Liver (tissue), 3 donors: ENCODE measurements at regions not wholly inside any gene's neighbourhood (a gene's known extent, or its start where the extent isn't known, plus 50 kb on each side); places are given as distances from the start of the nearest gene placed in this dataset.

Source experiments
- EGR1 ChIP-seq, 2 donors: IDR thresholded peaks; 2 replicates each; pipeline ENCODE4 v1.6.1; 2016 to 2018; ENCODE audit warnings: antibody characterized with exemption in 2 of 2, low read depth in 2 of 2
- FOXA1 ChIP-seq: IDR thresholded peaks from 2 replicates; pipeline ENCODE4 v1.6.1; 2016; ENCODE audit warnings: antibody characterized with exemption
- GABPA ChIP-seq, 2 donors: IDR thresholded peaks in 1 of 2; conservative IDR thresholded peaks in 1 of 2; 2 replicates each; pipeline ENCODE4 v1.6.1; 2016; ENCODE audit warnings: antibody characterized with exemption in 2 of 2, mild to moderate bottlenecking in 1 of 2, moderate library complexity in 1 of 2
- HNF4G ChIP-seq: IDR thresholded peaks from 2 replicates; pipeline ENCODE4 v1.6.1; 2016; ENCODE audit warnings: antibody characterized with exemption
- JUND ChIP-seq, 2 donors: IDR thresholded peaks; 2 replicates each; pipeline ENCODE4 v1.6.1; 2016; ENCODE audit warnings: antibody characterized with exemption in 2 of 2
- RAD21 ChIP-seq, 2 donors: IDR thresholded peaks; 2 replicates each; pipeline ENCODE4 v1.6.1; 2016; ENCODE audit warnings: antibody characterized with exemption in 2 of 2, mild to moderate bottlenecking in 2 of 2
- RXRA ChIP-seq, 2 donors: IDR thresholded peaks; 2 replicates each; pipeline ENCODE4 v1.6.1; 2017 to 2018; ENCODE audit warnings: antibody characterized with exemption in 2 of 2, mild to moderate bottlenecking in 1 of 2
- SP1 ChIP-seq: IDR thresholded peaks from 2 replicates; pipeline ENCODE4 v1.6.1; 2018; ENCODE audit warnings: antibody characterized with exemption, mild to moderate bottlenecking
- TAF1 ChIP-seq: conservative IDR thresholded peaks from 2 replicates; pipeline ENCODE4 v1.6.1; 2016; ENCODE audit warnings: antibody characterized with exemption, mild to moderate bottlenecking
- YY1 ChIP-seq: IDR thresholded peaks from 2 replicates; pipeline ENCODE4 v1.6.1; 2016; ENCODE audit warnings: antibody characterized with exemption, mild to moderate bottlenecking
- TF ChIP-seq, protein P1 (sequence below): IDR thresholded peaks from 2 replicates; pipeline ENCODE4 v1.6.1; 2016; ENCODE audit warnings: antibody characterized with exemption
- TF ChIP-seq, protein P2 (sequence below): fragments of 150-350 bp; IDR thresholded peaks from 2 replicates; pipeline ENCODE4 v1.5.1; 2017; ENCODE audit warnings: improper control_type of control experiment, low read depth, low read length; ENCODE audit not compliant: missing input control
- TF ChIP-seq, protein P3 (sequence below): IDR thresholded peaks from 2 replicates; pipeline ENCODE4 v1.6.1; 2016; ENCODE audit warnings: antibody characterized with exemption
- TF ChIP-seq, protein P4 (sequence below): IDR thresholded peaks from 2 replicates; pipeline ENCODE4 v1.6.1; 2016; ENCODE audit warnings: antibody characterized with exemption, mild to moderate bottlenecking
- donor health status: healthy.
- donor health status: healthy.

DNA sequence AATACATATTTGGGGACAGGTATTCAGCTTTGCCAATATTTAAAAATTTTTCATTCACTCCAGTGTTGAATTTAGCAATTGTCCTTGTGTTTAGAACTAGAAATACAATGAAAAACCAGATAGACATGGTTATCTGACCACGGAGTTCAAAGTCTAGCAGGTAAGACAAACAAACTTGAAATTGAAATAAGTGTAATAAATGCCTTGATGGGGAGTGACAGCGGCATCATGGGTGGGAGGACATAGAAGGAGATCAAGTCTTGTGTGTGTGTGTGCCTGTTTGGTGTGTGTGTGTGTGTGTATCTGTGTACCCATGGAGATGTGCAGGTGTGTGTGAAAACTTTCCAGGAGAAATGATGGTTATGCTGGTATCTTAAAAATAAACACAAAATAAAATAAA is 750.0 kb upstream of the CITED2 start:
- TF ChIP-seq JUND (IDR thresholded peaks at IDR 0.05) (no peak), EGR1 (IDR thresholded peaks at IDR 0.05; ENCODE audit: low read depth in 2 of 2) (no peak), RAD21 (IDR thresholded peaks at IDR 0.05) (no peak), GABPA (IDR thresholded peaks at IDR 0.05 in 1 of 2, conservative IDR thresholded peaks at IDR 0.05 in 1 of 2) (no peak), RXRA (IDR thresholded peaks at IDR 0.05) (no peak), YY1 (no peak), SP1 (no peak), TAF1 (no peak), FOXA1 (no peak), HNF4G (no peak)
- TF ChIP-seq, protein P1, sequence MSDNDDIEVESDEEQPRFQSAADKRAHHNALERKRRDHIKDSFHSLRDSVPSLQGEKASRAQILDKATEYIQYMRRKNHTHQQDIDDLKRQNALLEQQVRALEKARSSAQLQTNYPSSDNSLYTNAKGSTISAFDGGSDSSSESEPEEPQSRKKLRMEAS: no peak
- TF ChIP-seq, protein P2, sequence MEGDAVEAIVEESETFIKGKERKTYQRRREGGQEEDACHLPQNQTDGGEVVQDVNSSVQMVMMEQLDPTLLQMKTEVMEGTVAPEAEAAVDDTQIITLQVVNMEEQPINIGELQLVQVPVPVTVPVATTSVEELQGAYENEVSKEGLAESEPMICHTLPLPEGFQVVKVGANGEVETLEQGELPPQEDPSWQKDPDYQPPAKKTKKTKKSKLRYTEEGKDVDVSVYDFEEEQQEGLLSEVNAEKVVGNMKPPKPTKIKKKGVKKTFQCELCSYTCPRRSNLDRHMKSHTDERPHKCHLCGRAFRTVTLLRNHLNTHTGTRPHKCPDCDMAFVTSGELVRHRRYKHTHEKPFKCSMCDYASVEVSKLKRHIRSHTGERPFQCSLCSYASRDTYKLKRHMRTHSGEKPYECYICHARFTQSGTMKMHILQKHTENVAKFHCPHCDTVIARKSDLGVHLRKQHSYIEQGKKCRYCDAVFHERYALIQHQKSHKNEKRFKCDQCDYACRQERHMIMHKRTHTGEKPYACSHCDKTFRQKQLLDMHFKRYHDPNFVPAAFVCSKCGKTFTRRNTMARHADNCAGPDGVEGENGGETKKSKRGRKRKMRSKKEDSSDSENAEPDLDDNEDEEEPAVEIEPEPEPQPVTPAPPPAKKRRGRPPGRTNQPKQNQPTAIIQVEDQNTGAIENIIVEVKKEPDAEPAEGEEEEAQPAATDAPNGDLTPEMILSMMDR: no peak
- TF ChIP-seq, protein P3, sequence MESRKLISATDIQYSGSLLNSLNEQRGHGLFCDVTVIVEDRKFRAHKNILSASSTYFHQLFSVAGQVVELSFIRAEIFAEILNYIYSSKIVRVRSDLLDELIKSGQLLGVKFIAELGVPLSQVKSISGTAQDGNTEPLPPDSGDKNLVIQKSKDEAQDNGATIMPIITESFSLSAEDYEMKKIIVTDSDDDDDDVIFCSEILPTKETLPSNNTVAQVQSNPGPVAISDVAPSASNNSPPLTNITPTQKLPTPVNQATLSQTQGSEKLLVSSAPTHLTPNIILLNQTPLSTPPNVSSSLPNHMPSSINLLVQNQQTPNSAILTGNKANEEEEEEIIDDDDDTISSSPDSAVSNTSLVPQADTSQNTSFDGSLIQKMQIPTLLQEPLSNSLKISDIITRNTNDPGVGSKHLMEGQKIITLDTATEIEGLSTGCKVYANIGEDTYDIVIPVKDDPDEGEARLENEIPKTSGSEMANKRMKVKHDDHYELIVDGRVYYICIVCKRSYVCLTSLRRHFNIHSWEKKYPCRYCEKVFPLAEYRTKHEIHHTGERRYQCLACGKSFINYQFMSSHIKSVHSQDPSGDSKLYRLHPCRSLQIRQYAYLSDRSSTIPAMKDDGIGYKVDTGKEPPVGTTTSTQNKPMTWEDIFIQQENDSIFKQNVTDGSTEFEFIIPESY: no peak
- TF ChIP-seq, protein P4, sequence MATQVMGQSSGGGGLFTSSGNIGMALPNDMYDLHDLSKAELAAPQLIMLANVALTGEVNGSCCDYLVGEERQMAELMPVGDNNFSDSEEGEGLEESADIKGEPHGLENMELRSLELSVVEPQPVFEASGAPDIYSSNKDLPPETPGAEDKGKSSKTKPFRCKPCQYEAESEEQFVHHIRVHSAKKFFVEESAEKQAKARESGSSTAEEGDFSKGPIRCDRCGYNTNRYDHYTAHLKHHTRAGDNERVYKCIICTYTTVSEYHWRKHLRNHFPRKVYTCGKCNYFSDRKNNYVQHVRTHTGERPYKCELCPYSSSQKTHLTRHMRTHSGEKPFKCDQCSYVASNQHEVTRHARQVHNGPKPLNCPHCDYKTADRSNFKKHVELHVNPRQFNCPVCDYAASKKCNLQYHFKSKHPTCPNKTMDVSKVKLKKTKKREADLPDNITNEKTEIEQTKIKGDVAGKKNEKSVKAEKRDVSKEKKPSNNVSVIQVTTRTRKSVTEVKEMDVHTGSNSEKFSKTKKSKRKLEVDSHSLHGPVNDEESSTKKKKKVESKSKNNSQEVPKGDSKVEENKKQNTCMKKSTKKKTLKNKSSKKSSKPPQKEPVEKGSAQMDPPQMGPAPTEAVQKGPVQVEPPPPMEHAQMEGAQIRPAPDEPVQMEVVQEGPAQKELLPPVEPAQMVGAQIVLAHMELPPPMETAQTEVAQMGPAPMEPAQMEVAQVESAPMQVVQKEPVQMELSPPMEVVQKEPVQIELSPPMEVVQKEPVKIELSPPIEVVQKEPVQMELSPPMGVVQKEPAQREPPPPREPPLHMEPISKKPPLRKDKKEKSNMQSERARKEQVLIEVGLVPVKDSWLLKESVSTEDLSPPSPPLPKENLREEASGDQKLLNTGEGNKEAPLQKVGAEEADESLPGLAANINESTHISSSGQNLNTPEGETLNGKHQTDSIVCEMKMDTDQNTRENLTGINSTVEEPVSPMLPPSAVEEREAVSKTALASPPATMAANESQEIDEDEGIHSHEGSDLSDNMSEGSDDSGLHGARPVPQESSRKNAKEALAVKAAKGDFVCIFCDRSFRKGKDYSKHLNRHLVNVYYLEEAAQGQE: no peak
